ACHN (cell line): ENCODE measurements at regions not wholly inside any gene's neighbourhood (a gene's known extent, or its start where the extent isn't known, plus 50 kb on each side); places are given as distances from the start of the nearest gene placed in this dataset.
"Not testable (repeated sequence)": the region's sequence is repeated elsewhere in the genome, so short reads cannot be mapped to it uniquely, and the experiment has no call there.

Experiments
- DNase-seq: peaks from one replicate; pipeline ENCODE4 v3.0.0-alpha.2; 2015
- in situ Hi-C: cut with HindIII; loops from 2 replicates; pipeline ENCODE4 v1.10.0; 2017; ENCODE audit warnings: low sequenced_read_pairs, low pct_ligation_motif_present, low pct_unique_long_range_greater_than_20kb

DNA sequence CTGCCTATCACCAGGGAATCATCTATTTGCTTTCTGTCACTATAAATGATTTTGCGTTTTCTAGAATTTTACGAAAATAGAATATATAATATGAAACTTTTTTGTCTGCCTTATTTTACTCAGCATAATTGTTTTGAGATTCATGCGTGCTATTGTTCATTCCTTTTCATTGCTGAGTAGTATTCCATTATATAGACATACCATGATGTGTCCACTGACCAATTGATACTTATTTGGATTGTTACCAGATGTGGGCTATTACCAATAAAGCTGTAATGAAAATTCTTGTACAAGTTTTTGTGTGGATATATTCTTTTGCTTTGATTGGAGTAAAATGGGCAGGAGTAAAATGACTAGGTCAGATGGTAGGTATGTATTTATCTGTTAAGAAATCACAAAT lies 390.7 kb upstream of the EMCN start:
- in situ Hi-C loops = no loop called here
- no peak for DNase-seq

DNA sequence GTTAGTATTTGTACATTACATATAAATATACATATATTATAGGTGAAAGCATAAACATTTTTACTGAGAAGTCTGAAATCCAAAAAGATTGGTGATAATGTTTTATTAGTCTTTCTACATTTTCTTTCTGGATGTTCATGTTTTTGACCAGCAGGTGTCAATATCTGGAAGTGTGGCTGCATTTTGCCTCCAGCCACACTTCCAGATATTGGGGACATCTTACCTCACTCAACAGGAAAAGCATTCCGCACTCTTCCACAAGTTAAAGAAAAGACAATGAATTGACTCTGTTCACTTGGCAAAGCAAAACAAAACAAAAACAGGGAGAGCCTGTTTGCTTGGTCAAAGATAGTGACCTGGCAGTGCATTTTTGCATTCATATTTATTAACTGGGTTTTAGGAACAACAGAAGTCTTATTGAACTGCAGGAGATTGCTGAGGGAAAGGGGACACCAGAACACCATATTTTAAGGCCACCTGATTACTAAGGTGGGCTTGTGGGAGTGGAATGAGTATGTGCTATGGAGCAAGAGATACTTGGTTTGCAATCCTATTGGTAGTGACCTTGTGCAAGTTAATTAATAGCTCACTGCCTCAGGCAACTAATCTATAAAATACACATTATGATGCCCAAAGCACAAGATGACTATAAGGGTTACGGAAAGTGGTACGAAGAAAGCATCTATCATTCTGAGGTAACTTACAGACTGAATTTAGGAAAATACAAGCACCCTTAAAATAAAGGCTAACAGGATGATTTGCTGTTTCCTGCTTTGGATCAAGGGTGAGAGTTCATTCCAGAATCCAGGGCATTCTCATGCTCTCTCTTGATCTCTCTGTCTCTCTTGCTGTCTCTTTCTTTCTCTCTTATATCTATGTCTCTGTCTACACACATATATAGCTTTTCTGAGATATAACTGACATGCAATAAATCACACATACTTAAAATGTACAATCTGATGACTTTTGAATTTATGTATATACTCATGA lies 389.9 kb upstream of the EMCN start:
- DNase-seq = peak; percentile 3
- in situ Hi-C loops = no loop called here

DNA sequence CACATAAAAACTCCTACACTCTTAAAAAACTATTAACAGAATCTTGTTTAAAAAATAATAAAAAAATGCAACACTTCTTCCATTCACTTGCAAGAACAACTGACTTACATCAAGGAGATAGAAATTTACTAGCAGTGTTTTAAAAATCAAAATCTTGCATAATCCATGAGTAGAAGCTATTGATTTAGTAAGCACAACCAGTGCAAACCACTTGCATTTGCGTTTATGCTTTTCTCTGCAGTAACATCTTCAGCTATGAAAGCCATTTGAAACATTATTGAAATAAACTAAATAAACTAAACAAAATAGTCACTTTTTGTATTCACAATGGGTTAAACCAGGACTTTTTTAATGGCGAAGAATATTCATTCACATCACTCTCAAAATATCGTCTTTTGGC lies 389.2 kb upstream of the EMCN start:
- no peak for DNase-seq
- in situ Hi-C loops = no loop called here

DNA sequence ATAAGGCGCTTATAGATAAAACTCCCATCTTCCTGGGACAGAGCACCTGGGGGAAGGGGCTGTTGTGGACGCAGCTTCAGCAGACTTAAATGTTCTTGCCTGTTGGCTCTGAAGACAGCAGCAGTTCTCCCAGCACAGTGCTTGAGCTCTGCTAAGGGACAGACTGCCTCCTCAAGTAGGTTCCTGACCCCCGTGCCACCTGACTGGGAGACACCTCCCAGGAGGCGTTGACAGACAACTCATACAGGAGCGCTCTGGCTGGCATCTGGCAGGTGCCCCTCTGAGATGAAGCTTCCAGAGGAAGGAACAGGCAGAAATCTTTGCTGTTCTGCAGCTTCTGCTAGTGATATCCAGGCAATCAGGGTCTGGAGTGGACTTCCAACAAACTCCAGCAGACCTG lies 383.1 kb upstream of the EMCN start:
- DNase-seq, in situ Hi-C loops: not testable (repeated sequence)

DNA sequence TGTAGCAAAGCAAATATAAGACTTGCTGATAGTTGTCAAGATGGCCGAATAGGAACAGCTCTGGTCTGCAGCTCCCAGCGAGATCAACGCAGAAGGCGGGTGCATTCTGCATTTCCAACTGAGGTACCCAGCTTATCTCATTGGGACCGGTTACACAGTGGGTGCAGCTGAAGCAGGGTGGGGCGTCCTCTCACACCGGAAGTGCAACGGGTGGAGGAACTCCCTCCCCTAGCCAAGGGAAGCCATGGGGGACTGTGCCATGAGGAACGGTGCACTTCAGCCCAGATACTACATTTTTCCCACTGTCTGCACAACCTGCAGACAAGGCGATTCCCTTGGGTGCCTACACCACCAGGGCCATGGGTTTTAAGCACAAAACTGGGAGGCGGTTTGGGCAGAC lies 382.3 kb upstream of the EMCN start:
- no peak for DNase-seq
- in situ Hi-C loops = no loop called here

DNA sequence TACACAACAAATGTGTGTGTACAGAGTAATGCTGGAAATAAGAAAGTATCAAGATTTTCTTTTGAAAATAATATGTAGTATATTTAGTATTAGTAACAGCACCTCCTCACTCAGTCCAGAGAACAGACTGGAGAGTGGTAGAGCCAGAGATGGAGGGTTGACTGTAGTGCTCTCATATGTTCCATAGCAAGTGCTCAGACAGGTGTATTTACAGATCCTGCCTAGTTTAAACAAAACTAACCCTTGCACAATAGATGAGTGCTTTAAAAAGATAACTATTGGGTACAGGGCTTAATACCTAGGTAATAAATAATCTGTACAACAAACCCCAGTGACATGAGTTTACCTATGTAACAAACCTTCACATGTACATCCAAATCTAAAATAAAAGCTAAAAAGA lies 381.0 kb upstream of the EMCN start:
- no peak for DNase-seq
- in situ Hi-C loops = no loop called here

DNA sequence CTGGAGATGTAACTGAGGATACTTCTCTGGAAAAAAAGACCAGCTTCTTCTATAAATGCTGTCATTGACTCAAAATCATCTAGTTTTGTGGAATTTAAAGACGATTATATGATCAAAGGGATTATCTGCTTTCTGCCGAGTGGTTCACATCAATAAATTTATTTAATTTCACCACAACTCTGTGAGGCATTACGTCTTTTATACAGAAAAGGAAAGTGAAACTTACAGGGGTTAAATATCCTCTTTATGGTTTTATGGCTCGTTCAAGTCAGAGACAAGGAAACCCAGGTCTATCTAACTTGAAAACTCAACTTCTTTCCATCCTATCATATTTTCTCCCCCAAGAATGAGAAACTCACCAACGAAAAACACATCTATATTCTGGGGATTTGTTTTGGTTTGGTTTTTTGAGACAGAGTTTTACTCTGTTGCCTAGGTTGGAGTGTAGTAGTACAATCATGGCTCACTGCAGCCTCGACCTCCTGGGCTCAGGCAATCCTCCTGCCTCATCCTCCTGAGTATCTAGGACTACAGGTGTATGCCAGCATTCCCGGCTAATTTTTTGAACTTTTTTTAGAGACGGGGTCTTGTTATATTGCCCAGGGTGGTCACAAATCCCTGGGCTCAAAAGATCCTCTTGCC lies 377.9 kb upstream of the EMCN start:
- peak; percentile 46 for DNase-seq
- in situ Hi-C loops = no loop called here

DNA sequence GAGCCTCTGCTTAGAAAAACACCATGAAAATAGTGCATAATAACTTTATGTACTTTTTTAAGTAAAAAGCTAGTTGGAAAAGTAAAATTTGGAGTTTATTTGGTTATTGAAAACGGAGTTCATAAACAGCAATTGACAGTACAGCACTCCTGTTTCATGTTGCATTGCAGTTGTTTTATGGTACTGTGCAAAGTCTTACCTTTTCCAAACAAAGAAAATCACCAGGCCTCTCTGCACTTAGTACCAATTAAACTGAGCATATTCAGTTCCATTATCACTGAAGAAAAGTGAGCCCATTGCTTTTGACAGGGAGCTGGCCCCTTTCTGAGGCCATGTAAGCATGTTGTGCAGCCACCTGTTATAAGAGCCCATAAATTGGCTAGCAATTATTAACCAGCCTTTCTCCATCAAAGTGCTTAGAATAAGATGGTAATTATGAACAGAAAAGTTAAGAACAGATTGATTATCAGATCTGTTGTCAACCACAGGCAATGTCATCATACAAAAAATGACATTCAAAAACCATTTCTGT lies 376.6 kb upstream of the EMCN start:
- in situ Hi-C loops = no loop called here
- no peak for DNase-seq

DNA sequence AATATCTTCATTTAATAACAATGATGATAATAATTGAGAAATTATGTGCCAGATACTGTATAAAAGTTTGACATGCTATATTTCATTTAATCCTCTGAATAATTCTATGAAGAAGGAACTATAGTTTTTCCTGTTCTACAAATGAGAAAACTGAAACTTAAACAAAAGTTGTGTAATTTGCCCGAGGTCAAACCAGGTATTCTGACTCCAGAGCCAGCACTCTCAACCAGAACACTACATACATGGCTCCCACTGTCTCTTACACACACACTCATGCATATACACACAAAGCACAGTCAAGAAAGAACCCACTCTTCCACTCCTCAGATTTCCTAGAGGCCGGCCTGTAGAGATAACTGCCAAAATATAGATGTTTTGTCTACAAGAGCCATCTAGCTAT lies 374.0 kb upstream of the EMCN start:
- in situ Hi-C loops = no loop called here
- DNase-seq = no peak

DNA sequence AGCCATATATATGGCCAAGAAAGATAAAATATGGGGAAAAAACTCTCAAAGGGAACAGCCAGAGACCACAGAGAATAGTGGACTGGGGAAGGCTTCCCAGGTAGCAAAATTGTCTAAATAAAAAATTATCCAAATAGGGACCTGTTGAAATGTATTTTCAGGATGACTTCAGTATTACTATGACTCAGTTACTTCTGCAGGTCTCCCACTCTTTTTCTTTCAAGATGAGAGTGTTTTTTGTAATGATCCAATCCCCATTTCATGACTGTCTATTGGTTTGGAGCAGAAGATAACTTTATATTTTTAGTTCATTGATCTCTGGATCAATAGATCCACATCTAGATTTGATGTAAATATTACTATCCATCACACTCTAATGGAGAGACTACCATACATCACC lies 372.1 kb upstream of the EMCN start:
- DNase-seq = no peak
- in situ Hi-C loops = no loop called here

DNA sequence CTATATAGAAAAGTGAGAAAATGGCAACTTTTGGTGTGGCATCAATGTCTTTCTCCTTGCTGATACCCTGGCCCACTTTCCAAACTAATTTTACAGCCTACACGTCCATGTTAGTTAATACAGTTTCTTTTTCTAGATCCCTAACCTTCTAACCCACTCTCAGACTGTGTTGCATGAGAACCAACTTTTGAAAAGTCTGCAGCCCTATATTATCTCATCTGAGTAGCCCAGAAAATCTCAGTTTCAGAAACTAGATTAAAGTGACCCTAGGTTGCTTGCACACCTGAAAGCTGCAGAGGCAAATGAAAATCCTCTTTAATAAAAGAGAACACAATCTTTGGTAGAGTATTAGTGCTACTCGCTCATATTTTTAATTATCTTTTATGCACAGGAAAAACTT lies 371.6 kb upstream of the EMCN start:
- no peak for DNase-seq
- in situ Hi-C loops = no loop called here

DNA sequence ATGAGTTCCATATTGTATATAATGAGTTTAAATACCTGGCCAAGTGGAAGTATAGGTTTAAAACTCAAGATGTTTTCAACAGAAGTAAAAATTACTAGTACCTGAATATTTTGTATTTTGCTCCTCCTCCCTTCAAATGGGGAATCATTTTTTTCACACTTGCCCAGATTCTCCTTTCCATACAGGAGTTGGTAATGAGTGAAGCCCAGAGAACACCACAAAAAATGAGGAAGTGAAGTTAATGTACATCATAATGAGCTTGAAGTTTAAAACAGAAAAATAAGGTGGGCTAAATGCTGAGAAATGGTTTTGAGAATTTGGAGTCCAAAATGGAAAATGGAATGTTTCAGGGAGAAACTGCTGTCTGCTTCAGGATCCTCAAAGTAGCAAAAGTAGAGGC lies 364.8 kb upstream of the EMCN start:
- no peak for DNase-seq
- in situ Hi-C loops = no loop called here

DNA sequence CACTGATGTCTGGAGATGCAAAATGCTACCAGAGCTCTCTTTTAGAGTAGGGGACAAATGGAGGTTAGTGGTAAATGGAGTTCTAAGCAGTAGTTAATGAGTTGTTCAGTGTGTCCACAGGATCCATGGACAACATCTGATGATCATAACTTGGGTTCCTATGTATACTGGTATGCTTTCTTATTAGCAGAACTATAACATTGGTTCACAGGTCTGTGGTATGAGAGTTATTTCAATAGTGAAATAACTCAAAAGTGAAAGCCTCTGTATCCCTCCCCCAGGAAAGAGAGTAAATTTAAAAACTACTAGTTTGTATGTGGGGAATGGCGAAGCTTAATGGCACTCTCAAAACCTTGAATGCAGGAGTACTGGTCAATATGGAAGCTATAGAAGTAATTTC lies 363.5 kb upstream of the EMCN start:
- in situ Hi-C loops = no loop called here
- DNase-seq = no peak

DNA sequence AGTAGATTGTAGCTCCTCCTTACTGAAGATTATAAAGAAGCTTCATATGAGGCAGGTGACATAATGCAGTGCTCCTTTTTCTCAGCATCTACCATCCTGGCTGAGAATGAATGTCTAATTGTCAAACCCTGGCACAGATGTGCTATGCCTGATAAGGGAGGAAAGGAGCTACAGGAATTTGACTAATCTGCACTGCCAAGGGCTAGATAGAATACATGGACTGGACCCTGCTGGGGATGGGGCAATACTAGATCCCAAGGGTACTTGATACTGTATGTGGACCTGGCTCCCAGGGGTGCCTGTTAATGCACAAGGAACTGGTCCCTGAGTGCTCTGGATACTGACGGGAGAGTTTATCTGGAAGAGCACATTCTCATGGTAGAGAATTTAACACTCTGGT lies 362.2 kb upstream of the EMCN start:
- no peak for DNase-seq
- in situ Hi-C loops = no loop called here

DNA sequence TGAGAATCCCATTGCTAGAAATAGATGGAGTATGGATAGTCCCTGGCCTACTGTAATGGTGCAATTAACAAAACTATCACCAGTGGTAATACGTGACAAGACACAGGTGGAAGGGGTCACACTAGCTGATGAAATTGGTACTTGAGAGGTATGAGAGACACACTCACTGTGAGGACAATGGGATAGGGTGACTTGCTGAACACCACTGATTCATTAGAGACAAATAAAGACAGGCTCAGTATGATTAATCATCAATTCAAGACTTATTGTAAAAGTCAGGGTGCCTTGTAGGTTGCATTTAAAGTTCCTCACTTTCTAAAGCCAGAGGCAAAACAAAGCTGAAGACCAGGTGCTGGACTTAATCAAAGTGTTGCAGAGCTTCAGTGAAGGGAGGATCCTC lies 361.6 kb upstream of the EMCN start:
- no peak for DNase-seq
- in situ Hi-C loops = no loop called here

DNA sequence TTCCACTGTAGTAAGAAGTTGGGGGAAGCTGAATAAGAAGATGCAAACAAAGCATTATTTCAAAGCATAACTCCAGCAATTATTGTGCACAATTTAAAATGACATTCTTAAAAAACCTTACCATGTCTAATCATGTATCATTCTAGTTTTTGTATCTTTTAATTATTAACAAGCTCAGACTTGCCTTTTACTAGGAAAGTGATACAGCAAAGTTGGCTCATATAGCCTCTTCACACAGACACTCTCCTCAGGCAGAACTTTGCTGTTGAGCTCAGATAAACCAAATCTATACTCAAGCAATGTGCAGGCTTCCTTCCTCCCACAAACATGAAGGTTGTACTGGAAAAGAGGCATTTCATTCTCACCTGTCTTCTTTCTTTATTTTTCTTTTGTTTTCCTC lies 358.7 kb upstream of the EMCN start:
- DNase-seq = no peak

DNA sequence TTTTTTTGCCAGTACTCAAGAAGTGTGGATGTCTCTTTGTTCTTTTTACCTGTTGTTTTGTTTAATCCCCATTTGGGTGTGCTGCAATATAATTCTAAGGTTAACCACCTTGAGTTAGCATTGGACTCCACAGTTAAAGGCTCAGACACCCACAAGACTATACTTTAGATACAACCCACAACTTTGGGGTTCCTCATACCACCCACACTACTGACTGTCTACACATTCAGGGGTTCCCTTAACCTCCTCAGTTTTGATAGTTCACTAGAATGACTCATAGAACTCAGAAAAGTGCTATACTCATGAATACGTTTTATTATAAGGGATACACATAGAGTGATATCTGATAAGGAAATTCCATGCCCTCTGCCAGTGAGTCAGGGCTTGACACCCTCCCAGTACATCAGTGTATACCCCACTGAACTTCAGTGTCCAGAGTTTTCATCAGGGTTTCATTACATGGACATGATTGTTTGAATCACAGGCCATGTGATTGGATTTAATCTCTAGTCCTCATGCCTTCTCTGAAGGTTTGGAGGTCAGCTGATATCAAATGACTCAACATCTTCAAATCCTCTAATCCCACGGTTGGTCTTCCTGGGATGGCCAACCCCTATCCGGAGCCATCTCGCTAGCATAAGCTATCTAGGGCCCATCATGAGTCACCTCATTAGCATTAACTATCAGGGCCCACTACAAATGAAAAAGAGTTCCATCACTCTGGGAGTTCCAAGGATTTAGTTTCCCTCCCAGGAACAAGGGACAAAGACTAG lies 357.7 kb upstream of the EMCN start:
- in situ Hi-C loops = no loop called here
- no peak for DNase-seq

More for the DNA sequence above, 358.7 kb upstream of the EMCN start:
- in situ Hi-C loops = no loop called here

DNA sequence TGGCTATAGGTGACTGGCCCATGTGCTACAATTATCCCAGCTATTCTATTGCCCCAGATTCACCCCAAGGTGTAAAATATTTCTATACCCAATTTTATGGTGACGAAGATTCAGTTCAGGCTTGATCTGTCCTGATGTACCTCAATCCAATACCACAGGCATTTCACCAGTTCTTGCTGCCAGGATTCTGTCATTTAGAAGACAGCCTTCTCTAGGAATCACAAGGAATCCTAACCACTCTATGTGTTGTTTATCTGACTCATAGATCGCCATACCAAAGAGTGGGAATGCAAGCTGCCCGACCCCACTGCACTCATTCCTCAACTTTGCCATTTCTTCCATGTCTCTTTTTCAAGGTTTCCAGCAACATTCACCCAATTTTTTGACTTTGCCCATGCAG lies 355.0 kb upstream of the EMCN start:
- in situ Hi-C loops = no loop called here
- no peak for DNase-seq
